DMS79 treated with DMSO at 0.1 percent for 48 hours (cell line): ENCODE measurements at regions not wholly inside any gene's neighbourhood (a gene's known extent, or its start where the extent isn't known, plus 50 kb on each side); places are given as distances from the start of the nearest gene placed in this dataset.

Source experiments
- DNase-seq: peaks from one replicate; lab custom pipeline; 2025; lab: John Stamatoyannopoulos, UW

DNA sequence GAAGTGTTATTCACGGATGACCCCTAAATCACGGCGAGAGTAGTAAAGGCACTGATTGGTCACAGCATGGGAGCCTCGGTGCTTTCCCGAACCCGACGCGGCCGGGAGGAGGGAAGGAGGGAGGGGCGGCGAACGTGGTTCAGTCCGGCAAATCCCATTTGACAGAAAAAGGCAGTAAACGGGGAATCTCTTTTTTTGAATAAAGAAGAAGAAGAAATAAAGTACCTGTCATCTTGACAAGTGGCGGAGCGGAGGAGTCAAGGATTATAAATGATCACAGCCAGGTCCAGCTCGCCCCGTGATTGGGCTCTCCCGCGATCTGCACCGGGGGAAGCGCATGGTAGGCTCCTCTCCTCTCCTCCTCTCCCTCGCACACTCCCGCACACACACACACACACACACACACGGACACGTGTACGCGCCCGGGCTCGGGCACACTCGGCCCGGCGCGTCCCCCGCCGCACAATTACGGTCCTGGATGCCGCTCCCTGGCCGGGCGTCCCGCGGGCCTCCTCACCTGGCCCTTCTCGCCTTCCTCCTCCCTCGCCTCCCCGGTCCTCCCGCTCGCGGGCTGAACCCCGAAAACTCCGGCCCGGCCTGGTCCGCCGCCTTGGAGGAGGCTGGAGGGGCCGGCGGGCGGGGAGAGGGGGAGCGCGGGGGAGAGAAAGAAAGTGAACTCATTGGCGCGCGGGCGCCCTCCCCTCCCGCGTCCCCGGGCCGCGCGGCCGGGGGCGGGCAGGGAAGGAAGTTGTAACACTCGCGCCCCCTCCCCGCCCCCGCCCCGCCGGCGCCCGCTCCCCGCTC is 99.2 kb upstream of the TENM3 start:
- DNase-seq, result peak; percentile 55

DNA sequence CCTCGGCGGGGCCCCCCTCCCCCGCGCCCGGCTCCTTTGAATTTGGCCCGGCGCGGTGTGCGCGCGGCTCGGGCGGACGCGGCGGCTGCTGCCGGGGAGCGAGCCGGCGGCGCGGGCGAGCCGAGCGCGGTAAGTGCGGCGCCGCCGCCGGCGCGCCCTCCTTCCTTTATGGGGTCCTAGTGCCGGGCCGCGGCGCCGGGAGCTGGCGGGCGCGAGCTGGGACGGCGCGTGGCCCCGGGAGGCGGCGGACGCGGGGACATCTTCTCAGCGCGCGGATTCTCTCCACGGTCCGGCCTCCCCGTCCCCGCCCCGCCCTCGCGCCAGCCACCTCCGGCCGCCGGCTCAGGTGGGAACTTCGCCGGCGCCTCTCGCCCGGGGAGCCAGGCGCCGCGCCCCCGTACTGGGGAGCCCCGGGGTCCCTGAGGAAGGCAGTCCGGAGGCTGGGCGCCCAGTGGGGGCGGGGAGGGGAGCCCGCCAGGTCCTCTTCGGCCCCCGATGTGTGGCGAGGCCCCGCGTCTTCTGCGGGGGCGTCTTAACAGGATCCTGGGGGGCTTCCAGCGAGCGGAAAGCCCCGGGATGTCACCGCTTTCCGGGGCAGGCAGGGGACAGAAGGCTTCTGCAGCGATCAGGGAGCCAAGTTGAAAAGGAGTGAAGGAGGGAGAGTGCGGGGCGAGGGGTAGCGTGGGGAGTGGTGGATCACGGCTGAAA is 98.4 kb upstream of the TENM3 start:
- no peak for DNase-seq

DNA sequence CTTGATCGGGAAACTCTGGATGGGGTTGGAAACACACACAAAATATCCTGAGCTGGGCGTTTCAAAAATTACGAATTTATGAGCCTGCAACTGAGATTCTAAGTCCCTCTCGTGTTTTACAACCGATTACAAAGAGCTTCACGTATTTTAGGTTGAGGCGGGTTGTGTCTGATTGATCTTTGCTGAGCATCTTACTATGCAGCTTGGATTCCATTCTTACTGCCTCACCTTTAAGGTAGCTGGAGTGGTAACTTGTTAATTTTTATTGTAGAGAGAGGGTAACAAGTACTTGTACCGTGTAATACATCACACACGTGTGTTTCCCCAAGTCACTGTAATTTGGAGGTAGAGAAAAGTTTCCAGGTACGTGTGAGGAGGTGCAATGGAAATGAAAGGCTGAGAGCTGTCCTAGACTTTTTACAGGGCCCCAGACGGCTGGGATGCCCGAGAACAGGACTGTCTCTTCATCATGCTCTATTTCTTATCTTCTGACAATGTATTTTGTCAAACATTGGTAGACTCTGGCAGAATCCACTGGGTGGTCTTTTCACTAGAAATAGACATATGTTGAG is 97.8 kb upstream of the TENM3 start:
- peak; percentile 63 for DNase-seq

DNA sequence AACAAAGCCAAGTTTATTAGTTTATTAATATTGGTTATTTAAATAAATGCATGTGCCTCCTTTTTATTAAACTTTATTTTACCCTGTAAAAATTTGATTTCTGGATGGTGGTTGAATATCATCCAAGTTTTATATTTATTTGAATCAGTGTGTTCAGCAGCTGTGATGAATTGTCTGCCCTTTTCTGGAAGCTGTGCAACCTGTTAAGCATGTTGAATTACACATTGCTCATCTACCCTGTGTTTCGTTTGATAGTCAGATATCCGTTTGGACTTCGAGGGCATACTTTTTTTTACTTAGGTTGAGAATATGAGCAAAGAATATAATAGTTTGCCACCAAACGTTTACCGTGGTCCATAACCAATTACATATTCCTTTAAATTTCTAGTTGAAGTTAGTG is 95.8 kb upstream of the TENM3 start:
- DNase-seq, result peak; percentile 54

DNA sequence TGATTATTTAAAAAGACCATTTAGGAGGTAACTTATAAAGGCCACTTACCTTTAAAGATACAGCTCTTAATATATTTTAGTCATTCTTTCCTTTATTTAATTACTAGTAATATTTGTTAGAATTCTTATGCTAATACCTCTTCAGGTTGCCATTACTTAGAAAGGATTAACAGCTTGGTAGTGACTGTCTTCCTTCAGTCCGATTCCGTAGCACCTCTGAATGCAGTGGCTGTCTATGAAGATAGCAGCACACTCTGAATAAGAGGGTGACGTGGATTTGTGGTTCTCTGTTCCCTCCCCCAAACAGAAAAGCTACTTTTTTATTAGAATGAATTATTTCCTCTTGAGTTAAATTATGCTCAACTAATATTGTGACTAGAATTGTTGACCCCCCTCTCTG is 92.6 kb upstream of the TENM3 start:
- peak; percentile 26 for DNase-seq

DNA sequence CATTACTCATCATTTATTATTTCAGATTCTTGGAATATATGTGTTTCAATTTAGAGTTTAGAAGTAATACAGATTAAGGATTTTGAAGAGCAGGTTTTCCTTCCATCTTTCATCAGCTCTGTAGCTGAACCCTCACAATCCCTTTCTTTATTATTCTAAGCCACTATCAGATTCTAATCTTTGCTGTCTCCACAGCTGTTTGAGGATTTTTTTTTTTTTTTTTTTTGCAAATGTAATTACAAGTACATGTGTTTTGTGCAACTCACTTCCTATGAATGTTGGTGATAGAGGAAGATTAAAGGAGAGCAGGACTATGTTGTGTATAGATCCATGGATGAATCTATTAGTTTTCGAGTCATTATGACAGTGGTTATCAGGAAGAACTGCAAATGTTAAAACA is 87.4 kb upstream of the TENM3 start:
- no peak for DNase-seq

DNA sequence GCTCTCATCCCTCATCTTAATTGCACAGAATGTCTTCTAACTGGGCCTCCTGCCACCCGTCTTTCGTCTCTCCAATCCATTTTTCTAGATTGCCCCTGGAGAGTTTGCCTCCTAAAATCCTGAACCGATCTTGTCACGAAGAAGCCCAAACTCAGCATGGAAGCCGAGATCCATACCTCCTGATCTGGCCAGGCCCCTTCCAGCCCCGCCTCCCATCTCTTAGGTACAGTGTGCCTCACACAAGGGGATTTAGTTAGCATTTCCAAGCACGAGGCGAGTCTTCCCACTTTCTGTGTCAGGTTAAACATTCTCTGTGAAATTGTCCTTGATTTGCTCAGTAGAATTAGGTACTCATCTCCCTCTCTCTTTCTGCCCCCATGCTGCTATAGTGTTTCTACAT is 80.0 kb upstream of the TENM3 start:
- no peak for DNase-seq

DNA sequence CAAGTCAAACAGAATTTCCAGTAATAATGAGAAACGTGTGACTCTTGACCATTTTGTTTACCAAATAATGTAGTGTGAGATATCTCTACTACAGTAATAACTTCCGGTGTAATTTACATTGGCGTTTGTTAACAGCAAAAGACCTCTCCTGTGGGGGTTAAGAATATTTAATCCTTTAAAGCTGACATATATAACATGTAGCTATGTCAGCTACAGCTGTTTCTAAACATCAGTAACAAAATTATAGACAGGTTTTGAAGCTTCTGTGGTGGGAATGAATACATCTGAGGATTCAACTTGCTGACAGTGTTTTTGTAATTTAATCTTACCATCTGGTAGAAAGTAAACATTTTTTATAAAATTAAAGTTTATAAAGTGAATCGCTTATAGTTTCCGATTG is 73.6 kb upstream of the TENM3 start:
- no peak for DNase-seq

DNA sequence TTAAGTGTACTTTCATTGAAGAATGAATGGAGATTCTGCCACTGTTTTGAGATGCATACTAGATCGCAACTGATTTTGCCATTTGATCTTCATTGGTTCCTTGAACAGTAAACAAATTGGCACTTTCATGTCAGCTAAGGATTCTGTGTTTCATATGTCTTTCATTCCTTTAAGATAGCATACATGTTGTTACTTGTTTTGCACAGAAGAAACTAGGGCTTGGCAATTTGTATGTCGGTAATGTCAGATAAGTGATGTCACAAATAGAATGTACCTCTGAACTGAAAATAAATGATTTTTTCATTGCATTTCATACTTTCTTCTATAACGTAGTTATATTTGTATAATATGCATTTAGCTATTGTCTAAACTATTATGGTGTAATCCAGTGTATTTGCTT is 73.2 kb upstream of the TENM3 start:
- no peak for DNase-seq

DNA sequence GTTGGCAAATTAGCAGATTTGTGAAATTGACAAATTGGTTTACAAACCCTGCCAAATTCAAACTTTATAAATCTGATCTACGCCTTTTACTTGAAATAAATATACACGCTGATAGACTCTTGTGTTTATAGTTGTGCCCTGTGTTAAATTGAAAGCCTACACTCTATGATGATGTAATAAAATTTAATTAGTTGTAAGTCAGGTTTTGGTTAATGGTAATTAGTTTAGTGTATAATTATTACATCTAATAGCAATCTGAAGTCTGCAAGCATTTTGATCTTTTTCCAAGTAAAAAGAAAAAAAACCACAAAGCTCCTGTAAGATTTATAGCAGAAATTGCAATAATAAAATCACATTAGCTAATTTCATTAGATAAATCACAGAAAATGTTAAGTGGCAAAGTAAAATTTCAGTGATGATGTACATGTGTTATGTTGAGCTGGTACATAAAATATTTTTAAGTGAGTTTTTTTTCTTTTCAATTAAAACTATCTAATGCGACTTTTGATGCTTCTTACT is 72.7 kb upstream of the TENM3 start:
- no peak for DNase-seq

DNA sequence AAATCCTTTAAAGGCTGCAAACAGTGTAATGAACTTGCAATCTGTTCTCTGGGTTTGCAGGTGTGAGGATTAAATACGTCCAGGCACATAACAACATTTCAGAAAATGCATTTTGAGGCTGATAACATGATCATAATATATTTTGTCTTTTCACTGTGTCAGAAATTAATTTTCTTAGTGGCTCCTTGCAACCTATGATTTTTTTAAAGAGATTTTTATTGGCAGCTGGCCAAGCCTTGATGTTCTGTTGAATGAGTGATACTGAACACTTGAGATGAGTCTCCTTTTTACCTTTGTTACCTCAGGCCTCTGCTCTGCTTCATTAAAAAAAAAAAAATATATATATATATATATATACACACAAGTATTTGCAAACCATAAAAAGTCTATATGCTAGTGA is 68.2 kb upstream of the TENM3 start:
- DNase-seq, result peak; percentile 62

DNA sequence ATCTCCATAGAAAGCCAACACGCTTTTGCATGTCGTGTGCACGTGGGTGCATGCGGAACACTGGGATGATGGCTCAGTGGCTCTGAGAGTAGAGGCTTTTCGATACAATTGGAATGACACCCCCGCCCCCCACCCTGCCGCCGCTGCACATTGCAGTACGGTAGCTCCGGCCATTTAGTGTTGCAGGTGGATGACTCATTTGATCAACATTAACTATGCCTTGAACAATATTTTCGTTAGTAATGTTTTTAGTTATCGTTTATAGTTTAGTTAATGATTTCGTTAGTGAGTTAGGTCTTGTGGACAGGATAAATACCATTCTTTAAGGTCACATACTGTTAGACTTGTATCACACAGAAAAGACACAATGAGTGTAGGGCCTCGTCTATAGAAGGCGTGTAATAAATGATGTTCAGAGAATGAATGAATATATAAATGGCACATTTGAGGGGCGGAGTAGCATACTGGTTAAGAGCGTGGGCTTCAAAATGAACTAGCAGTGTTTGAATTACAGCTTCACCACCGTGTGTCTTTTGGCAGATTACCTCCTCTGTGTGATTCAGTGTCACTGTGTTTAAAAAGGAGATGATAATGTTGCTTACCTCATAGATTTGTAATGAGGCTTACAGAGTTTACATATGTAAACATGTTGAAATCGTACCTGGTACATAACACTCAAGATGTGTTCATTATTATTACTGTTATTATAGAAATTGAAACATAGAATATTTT is 67.2 kb upstream of the TENM3 start:
- DNase-seq, result no peak

DNA sequence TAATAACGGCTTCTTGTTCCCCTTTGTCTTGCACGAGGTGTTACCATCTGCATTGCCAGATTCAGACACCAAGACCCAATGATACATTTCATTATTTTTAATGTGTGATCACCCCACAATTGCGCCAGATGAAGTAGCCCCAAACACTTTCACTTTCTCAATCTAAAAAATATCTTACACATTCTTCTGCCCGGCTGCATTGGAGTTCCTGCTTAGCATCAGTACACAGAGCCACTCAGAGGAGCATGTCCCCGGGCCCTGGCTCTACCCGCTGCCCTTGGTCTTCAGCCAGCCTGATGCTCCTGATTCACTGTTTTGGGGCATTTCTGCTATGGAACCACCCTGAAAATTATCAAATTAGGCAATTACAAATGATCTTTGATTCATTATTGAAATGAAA is 66.0 kb upstream of the TENM3 start:
- DNase-seq, result no peak

DNA sequence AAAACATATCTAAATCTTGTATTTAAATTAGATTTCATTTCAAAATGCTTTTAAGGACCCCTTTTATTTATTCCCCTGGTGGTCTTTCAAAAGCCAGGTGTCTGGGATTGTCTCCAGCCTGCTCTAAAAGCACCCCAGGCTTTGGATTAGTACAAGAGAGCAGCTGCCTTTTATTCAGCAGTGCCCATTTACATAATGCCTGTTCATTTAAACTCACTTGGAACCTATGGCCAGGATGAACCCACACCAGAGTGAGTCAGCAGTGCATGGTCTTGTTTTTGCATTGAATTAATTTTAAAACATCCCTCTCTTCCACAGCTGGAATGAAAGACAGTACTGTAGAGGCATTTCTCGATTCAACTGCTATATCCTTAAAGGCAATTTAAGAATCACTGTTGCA is 64.1 kb upstream of the TENM3 start:
- no peak for DNase-seq

DNA sequence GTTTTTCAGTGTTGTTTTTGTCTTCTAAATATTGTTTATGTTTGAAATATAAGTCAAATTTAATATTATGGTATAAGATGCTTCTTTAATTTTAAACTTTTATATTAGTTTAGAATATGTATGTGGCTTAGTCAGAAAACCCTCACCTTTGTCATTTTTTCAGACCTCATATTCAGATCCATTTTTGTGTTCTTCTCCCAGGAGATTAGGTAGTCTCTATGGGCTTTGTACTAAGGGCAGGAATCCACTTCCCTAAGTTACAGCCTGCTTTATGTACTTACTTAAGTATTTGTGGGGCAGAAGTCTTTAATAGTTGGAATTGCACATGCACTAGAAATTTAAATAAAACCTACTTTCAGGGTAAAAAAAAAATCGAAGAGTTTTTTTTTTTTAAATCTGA is 63.5 kb upstream of the TENM3 start:
- no peak for DNase-seq

DNA sequence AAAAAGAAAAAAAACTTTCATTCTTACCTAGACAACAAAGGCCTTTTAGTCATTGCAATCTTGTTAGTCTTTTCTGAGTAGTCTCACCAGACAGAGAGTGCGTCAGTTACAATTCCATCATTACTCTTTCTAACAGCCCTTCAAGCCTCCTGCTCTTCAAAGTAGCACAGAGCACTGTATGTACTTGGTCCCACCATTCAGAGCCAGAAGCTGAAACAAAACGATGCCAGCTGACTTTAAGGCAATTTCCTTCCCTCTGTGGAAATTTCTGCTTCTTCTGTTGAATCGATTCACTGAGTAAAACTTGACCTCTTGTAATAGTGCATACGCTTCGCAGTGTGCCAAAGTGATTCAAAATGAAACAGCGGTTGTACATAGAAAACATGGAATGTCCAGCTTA is 57.7 kb upstream of the TENM3 start:
- DNase-seq, result no peak

DNA sequence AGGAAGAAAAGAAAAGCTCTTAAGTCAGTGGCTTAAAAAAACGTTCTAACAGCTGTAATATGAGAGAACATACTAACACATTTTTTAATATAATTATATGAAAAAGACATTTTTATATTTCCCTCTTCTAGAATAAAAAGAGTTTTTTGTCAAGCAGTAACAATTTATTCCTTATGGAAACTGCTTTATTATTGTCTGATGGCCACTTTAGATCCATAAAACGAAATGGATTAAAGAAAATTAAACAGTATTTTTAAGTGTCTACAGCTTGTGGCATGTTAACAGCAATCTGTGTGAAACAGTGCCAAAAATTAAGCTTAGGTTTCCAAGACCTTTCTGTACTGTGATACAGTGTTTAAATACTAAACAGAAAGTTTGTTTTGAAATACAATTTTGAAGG is 55.5 kb upstream of the TENM3 start:
- DNase-seq, result peak; percentile 9

DNA sequence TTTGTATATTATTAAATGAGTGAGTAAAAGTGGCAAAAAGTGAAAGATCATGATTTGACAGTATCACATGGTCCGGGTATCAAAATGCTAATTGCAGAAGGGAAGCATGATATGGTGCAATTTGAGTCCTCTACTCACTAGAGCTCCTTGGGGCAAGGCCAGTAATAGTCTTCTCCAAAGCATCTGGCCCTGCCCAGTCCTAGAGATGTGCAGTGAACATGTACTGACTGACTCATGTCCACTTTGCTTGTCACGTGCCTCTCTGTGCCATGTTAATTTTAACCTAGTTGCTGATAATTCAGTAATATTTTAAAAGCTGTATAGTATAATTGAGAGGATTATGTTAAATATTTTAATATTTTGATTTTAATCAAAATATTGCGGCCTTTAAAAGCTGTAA is 54.6 kb upstream of the TENM3 start:
- DNase-seq, result no peak

DNA sequence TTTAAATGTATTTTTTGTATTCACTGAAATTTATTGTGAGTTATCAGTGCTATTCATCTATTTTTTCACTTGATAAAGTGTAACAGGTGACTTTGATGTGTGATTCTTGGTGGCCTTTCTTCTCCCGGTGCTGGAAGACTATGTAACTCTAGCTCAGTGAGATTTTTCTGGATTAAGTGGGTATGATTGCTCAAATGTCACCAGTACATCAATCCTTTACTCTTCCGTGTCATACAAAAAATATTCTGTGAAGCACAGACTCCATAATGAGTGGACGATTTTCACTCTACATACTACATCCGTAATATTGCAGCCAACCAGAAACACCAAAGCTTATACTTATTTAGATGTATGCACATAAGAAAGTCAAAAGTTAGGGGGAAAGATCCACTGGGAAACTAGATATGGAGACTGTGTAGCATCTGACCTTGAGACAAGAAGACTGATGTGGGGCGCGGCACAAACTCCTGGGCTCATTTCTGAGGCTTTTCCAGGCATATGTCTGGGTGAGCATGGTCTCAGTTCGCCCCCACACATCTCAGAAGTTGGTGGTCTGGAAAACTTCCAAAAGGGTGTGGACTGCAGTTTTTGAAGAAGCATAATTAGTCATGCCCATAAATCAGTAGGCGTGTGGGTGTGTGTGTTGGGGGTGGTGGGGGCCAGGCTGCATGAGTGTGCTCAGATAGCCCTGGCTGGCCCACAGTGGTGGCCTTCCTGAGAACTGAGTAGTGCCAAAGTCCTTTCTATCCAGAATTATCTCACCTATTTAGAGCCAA is 53.9 kb upstream of the TENM3 start:
- DNase-seq, result peak; percentile 40

DNA sequence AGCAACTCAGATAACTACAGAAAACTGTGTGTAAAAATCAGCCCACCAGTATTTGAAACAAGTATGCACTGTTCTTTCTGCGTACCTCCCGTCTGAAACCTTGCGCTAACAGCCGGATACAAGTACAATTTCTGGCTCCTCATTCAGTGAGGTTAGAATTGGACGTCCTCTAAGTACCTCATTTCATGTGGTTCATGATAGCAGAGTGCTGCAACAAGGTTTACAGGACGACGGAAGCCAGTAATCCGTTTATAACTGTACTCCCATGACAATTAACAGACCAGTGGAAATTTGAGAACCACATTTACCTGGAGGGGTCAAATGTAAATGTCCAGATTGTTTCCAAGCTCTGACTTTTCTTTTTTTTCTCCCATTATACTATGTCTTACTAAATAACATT is 52.9 kb upstream of the TENM3 start:
- DNase-seq, result no peak

DNA sequence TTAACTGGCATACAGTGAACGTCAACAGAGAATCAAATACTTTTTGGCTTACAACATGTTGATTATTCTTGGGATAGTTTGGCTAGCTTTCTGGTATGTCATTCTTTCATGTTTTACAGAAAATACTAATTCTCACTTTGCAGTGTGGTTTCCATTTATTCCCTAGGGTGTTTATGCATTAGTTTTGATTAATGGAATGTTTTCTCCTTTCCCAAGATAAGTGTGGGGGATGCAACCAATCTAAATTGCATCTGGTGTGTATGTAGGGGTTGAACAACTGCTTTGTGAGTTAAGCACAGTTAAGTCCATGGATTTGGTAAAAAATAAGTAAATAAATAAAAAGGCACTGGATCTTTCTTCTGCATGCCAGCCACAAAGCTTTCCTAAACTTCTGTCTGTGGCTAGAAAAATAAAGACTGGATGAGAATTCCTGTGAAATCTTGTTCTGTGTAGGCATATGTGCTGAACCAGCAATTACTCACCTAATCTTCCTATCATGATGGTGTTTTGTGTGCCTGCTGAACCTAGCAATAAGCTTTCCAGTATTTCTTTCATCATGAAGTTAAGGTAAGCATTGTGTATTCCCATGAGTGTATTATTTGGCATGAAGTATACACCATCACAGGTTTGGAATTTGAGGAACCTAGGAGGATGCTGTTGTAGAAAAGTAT is 50.6 kb upstream of the TENM3 start:
- no peak for DNase-seq
